ENCODE measurements at regions not wholly inside any gene's neighbourhood (a gene's known extent, or its start where the extent isn't known, plus 50 kb on each side); places are given as distances from the start of the nearest gene placed in this dataset.

- H3K4me1 ChIP-seq (ENCODE audit: insufficient read depth, low read length): no peaks in the 10 kb centered on the region
- no peak overlapping the region for H3K27ac ChIP-seq (ENCODE audit: low read depth, low read length)
- no peak overlapping the region for H3K4me3 ChIP-seq (ENCODE audit: insufficient read depth, low read length)
- H3K79me2 ChIP-seq (ENCODE audit: insufficient read depth, low read length): no peaks in the 10 kb centered on the region
- H3K4me2 ChIP-seq (ENCODE audit: insufficient read depth, low read length): no peak overlapping the region
- no peaks in the 10 kb centered on the region for H3K9me3 ChIP-seq (ENCODE audit: low read depth, low read length)
- TF ChIP-seq, protein P1, sequence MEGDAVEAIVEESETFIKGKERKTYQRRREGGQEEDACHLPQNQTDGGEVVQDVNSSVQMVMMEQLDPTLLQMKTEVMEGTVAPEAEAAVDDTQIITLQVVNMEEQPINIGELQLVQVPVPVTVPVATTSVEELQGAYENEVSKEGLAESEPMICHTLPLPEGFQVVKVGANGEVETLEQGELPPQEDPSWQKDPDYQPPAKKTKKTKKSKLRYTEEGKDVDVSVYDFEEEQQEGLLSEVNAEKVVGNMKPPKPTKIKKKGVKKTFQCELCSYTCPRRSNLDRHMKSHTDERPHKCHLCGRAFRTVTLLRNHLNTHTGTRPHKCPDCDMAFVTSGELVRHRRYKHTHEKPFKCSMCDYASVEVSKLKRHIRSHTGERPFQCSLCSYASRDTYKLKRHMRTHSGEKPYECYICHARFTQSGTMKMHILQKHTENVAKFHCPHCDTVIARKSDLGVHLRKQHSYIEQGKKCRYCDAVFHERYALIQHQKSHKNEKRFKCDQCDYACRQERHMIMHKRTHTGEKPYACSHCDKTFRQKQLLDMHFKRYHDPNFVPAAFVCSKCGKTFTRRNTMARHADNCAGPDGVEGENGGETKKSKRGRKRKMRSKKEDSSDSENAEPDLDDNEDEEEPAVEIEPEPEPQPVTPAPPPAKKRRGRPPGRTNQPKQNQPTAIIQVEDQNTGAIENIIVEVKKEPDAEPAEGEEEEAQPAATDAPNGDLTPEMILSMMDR (IDR thresholded peaks at IDR 0.05; ENCODE audit: extremely low read depth, low read depth, low read length): no peak
- H2AFZ ChIP-seq (ENCODE audit: low read length): peak overlapping the region; percentile 57
- no peaks in the 10 kb centered on the region for H3K27me3 ChIP-seq (ENCODE audit: insufficient read depth, low read length)
- H4K20me1 ChIP-seq (ENCODE audit: insufficient read depth, low read length): no peaks in the 10 kb centered on the region
- no peaks in the 10 kb centered on the region for H3K36me3 ChIP-seq (ENCODE audit: insufficient read depth, low read length)
- DNase-seq (ENCODE audit: insufficient read length, low spot score, missing footprints): no peak
These were observed 161.2 kb upstream of the GNAI1 start for GRCh38 chr7:79973455-79973854.

DNA sequence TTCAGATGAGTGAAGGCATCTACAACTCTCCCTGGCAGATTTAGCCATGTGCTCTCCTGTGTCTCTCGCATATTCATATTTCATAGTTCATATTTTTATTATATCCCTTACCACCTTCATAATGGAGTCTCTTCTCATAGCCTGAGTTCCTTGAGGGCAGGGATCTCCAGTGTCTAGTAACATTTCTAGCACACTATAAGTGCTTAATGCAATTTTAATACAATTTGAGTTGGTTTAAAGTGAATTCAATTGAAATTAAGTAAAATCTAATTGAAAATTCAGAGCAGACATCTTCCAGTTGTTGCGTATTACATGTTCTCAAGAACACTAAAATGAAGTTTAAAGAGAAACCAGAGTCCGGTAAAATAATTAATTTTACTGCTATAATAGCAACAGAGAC lies 163.6 kb upstream of the GNAI1 start:
- peak overlapping the region; percentile 54 for H2AFZ ChIP-seq (ENCODE audit: low read length)
- H3K4me3 ChIP-seq (ENCODE audit: insufficient read depth, low read length): no peak overlapping the region
- no peaks in the 10 kb centered on the region for H4K20me1 ChIP-seq (ENCODE audit: insufficient read depth, low read length)
- TF ChIP-seq, protein P1 (IDR thresholded peaks at IDR 0.05; ENCODE audit: extremely low read depth, low read depth, low read length): no peak
- H3K4me2 ChIP-seq (ENCODE audit: insufficient read depth, low read length): no peak overlapping the region
- no peaks in the 10 kb centered on the region for H3K36me3 ChIP-seq (ENCODE audit: insufficient read depth, low read length)
- H3K9me3 ChIP-seq (ENCODE audit: low read depth, low read length): no peaks in the 10 kb centered on the region
- H3K27me3 ChIP-seq (ENCODE audit: insufficient read depth, low read length): no peaks in the 10 kb centered on the region
- no peak for DNase-seq (ENCODE audit: insufficient read length, low spot score, missing footprints)
- H3K27ac ChIP-seq (ENCODE audit: low read depth, low read length): no peak overlapping the region
- no peaks in the 10 kb centered on the region for H3K4me1 ChIP-seq (ENCODE audit: insufficient read depth, low read length)
- no peaks in the 10 kb centered on the region for H3K79me2 ChIP-seq (ENCODE audit: insufficient read depth, low read length)

DNA sequence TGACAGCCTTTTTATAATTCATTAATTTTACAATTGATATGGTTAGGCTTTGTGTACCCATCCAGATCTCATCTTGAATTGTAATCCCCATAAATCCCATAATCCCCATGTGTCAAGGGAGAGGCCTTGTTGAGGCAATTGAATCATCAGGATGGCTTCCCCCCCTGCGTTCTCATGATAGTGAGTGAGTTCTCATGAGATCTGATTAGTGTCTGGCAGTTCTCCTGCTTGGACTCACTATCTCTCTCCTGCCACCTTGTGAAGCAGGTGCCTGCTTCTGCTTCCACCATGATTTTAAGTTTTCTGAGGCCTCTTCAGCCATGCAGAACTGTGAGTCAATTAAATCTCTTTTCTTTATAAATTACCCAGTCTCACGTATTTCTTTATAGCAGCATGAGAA lies 165.7 kb upstream of the GNAI1 start:
- Histone ChIP-seq H4K20me1 (ENCODE audit: insufficient read depth, low read length) (no peaks in the 10 kb centered on the region), H3K4me3 (ENCODE audit: insufficient read depth, low read length) (no peak overlapping the region), H3K27ac (ENCODE audit: low read depth, low read length) (no peak overlapping the region), H3K4me2 (ENCODE audit: insufficient read depth, low read length) (no peak overlapping the region), H3K36me3 (ENCODE audit: insufficient read depth, low read length) (no peaks in the 10 kb centered on the region), H3K27me3 (ENCODE audit: insufficient read depth, low read length) (no peaks in the 10 kb centered on the region), H3K79me2 (ENCODE audit: insufficient read depth, low read length) (no peaks in the 10 kb centered on the region), H3K9me3 (ENCODE audit: low read depth, low read length) (no peaks in the 10 kb centered on the region), H3K4me1 (ENCODE audit: insufficient read depth, low read length) (no peaks in the 10 kb centered on the region), H2AFZ (ENCODE audit: low read length) (no peak overlapping the region)
- TF ChIP-seq, protein P1 (IDR thresholded peaks at IDR 0.05; ENCODE audit: extremely low read depth, low read depth, low read length): no peak
- no peak for DNase-seq (ENCODE audit: insufficient read length, low spot score, missing footprints)

DNA sequence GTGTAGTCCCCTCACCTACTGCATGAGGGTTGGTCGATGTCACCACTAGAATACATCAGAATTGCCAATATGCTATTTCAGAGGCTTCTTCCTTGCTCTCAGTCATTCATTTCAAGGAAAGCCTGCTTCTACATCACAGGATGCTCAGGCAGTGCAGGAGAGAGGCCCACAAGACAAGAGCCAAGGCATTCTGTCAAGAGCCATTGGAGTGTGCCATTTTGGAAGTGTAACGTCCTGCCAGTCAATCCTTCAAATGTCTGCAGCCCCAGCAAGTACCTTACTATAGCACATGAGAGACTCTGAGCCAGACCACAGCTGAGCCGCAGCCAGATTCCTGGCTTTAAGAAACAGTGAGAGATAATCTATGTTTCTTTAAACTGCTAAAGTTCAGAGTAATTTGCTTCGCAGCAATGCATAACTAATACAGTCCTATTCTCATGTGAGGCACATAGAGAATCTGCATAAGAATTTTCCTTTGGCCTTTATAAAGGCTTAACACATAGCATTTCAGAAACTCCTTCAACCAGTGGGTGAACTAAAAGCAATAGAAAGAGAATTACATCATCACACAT lies 166.5 kb upstream of the GNAI1 start:
- H3K9me3 ChIP-seq (ENCODE audit: low read depth, low read length): no peaks in the 10 kb centered on the region
- H3K36me3 ChIP-seq (ENCODE audit: insufficient read depth, low read length): no peaks in the 10 kb centered on the region
- no peaks in the 10 kb centered on the region for H3K27me3 ChIP-seq (ENCODE audit: insufficient read depth, low read length)
- no peaks in the 10 kb centered on the region for H4K20me1 ChIP-seq (ENCODE audit: insufficient read depth, low read length)
- no peak for DNase-seq (ENCODE audit: insufficient read length, low spot score, missing footprints)
- no peak overlapping the region for H3K4me3 ChIP-seq (ENCODE audit: insufficient read depth, low read length)
- no peaks in the 10 kb centered on the region for H3K4me1 ChIP-seq (ENCODE audit: insufficient read depth, low read length)
- no peak overlapping the region for H3K4me2 ChIP-seq (ENCODE audit: insufficient read depth, low read length)
- TF ChIP-seq, protein P1 (IDR thresholded peaks at IDR 0.05; ENCODE audit: extremely low read depth, low read depth, low read length): no peak
- no peak overlapping the region for H2AFZ ChIP-seq (ENCODE audit: low read length)
- H3K27ac ChIP-seq (ENCODE audit: low read depth, low read length): no peak overlapping the region
- no peaks in the 10 kb centered on the region for H3K79me2 ChIP-seq (ENCODE audit: insufficient read depth, low read length)
